ENCODE measurements at regions not wholly inside any gene's neighbourhood (a gene's known extent, or its start where the extent isn't known, plus 50 kb on each side); places are given as distances from the start of the nearest gene placed in this dataset.

- TF ChIP-seq CTCF (IDR thresholded peaks at IDR 0.05) (no peak), POLR2AphosphoS5 (IDR thresholded peaks at IDR 0.05) (no peak), POLR2A (IDR thresholded peaks at IDR 0.05) (no peak), EP300 (IDR thresholded peaks at IDR 0.05; ENCODE audit: low read depth) (no peak)
These were observed 219.8 kb downstream of the ACTR3B start for GRCh38 chr7:152979376-152979775.
